GM23338 (cell line): ENCODE measurements at regions not wholly inside any gene's neighbourhood (a gene's known extent, or its start where the extent isn't known, plus 50 kb on each side); places are given as distances from the start of the nearest gene placed in this dataset.

ENCODE experiments used
- ATAC-seq: fragments of 200-7000 bp; cut with Tn5 transposase; 3 replicates; pipeline ENCODE4 v1.9.1; 2020
- DNase-seq: peaks from one replicate; pipeline ENCODE4 v3.0.0-alpha.2; 2015; ENCODE audit warnings: low spot score
- H2AFZ ChIP-seq: fragments of 200-600 bp; sonication (generic); 2 replicates; pipeline ENCODE4 v1.8.0; 2016; ENCODE audit warnings: antibody characterized with exemption, mild to moderate bottlenecking, moderate library complexity
- H3F3A ChIP-seq: fragments of 200-600 bp; sonication (generic); replicated peaks from 2 replicates; pipeline ENCODE4 v1.8.0; 2017; ENCODE audit warnings: antibody characterized with exemption, mixed run types, low read depth
- H3K27ac ChIP-seq: fragments of 200-600 bp; sonication (generic); 2 replicates; pipeline ENCODE4 v1.6.1; 2016; ENCODE audit warnings: low read depth
- H3K27me3 ChIP-seq: fragments of 200-600 bp; sonication (generic); 2 replicates; pipeline ENCODE4 v1.8.0; 2016; ENCODE audit warnings: mild to moderate bottlenecking, mixed run types, moderate library complexity; ENCODE audit not compliant: insufficient read depth
- H3K36me3 ChIP-seq: fragments of 200-600 bp; sonication (generic); 2 replicates; pipeline ENCODE4 v1.8.0; 2016; ENCODE audit warnings: mild to moderate bottlenecking; ENCODE audit not compliant: insufficient read depth
- H3K4me1 ChIP-seq: fragments of 200-600 bp; sonication (generic); 2 replicates; pipeline ENCODE4 v1.8.0; 2016; ENCODE audit warnings: mild to moderate bottlenecking, moderate library complexity; ENCODE audit not compliant: insufficient read depth
- H3K4me2 ChIP-seq: fragments of 200-600 bp; sonication (generic); 2 replicates; pipeline ENCODE4 v1.7.1; 2017; ENCODE audit warnings: mixed run types
- H3K4me3 ChIP-seq: fragments of 200-600 bp; sonication (generic); 2 replicates; pipeline ENCODE4 v1.6.1; 2016; ENCODE audit warnings: mixed run types
- H3K79me2 ChIP-seq: fragments of 200-600 bp; sonication (generic); replicated peaks from 2 replicates; pipeline ENCODE4 v1.8.0; 2017; ENCODE audit warnings: mild to moderate bottlenecking; ENCODE audit not compliant: insufficient read depth
- H3K9me2 ChIP-seq: fragments of 200-600 bp; sonication (generic); 2 replicates; pipeline ENCODE4 v1.8.0; 2017; ENCODE audit not compliant: insufficient read depth
- H4K20me1 ChIP-seq: fragments of 200-600 bp; sonication (generic); replicated peaks from 2 replicates; pipeline ENCODE4 v1.8.0; 2017; ENCODE audit warnings: mild to moderate bottlenecking; ENCODE audit not compliant: insufficient read depth
- H3K27ac Mint-ChIP-seq: 2 replicates; pipeline ENCODE4 v1.8.0; 2020; ENCODE audit warnings: inconsistent platforms, mild to moderate bottlenecking, moderate library complexity, mixed read lengths
- H3K27me3 Mint-ChIP-seq: 3 replicates; pipeline ENCODE4 v1.8.0; 2022; ENCODE audit warnings: low read depth, mild to moderate bottlenecking, moderate library complexity, mixed read lengths, inconsistent platforms; ENCODE audit not compliant: insufficient read depth, poor library complexity
- H3K36me3 Mint-ChIP-seq: 3 replicates; pipeline ENCODE4 v1.8.0; 2021; ENCODE audit warnings: low read depth, mild to moderate bottlenecking, inconsistent platforms, moderate library complexity, mixed read lengths
- H3K4me1 Mint-ChIP-seq: 3 replicates; pipeline ENCODE4 v1.8.0; 2020; ENCODE audit warnings: mild to moderate bottlenecking, inconsistent platforms, mixed read lengths
- H3K4me3 Mint-ChIP-seq: 3 replicates; pipeline ENCODE4 v1.8.0; 2021; ENCODE audit warnings: moderate library complexity, mild to moderate bottlenecking, inconsistent platforms, mixed read lengths
- H3K9me3 Mint-ChIP-seq: 3 replicates; pipeline ENCODE4 v1.8.0; 2020; ENCODE audit warnings: moderate library complexity, mild to moderate bottlenecking, inconsistent platforms, mixed read lengths
- CTCF ChIP-seq, 2 experiments: fragments of 200-600 bp in 1 of 2; sonication (generic) in 1 of 2; conservative IDR thresholded peaks; 2 replicates each; pipeline versions ENCODE4 v1.5.1 to v1.6.1; 2016 to 2017; ENCODE audit warnings: antibody characterized with exemption in 2 of 2, low read depth in 2 of 2, mild to moderate bottlenecking in 2 of 2, moderate library complexity in 1 of 2
- EZH2 ChIP-seq: fragments of 200-600 bp; sonication (generic); IDR thresholded peaks from one replicate; pipeline ENCODE4 v1.8.0; 2017; ENCODE audit warnings: antibody characterized with exemption, mild to moderate bottlenecking, low read depth; ENCODE audit not compliant: unreplicated experiment
- EZH2phosphoT487 ChIP-seq: fragments of 200-600 bp; sonication (generic); IDR thresholded peaks from one replicate; pipeline ENCODE4 v1.8.1; 2018; ENCODE audit warnings: antibody characterized with exemption; ENCODE audit not compliant: unreplicated experiment
- REST ChIP-seq: IDR thresholded peaks from one replicate; pipeline ENCODE4 v1.6.1; 2018; ENCODE audit warnings: antibody characterized with exemption; ENCODE audit not compliant: unreplicated experiment
- STAT1 ChIP-seq: IDR thresholded peaks from one replicate; pipeline ENCODE4 v1.6.1; 2016; ENCODE audit warnings: antibody characterized with exemption; ENCODE audit not compliant: unreplicated experiment
- ZNF114 ChIP-seq: fragments of 250-450 bp; sonication (Bioruptor Pico); IDR thresholded peaks from 2 replicates; pipeline ENCODE4 v1.5.0; 2020; ENCODE audit warnings: mild to moderate bottlenecking, moderate library complexity
- ZNF331 ChIP-seq: fragments of 250-450 bp; sonication (Bioruptor Pico); IDR thresholded peaks from 2 replicates; pipeline ENCODE4 v1.5.0; 2020; ENCODE audit warnings: low read depth, mild to moderate bottlenecking, moderate library complexity

- H3K27ac Mint-ChIP-seq = no peak overlapping the region
- H3K4me3 Mint-ChIP-seq = no peak overlapping the region
- H2AFZ ChIP-seq = peak overlapping the region; percentile 39; the same call in 1 of the 2 replicates
- H3K4me1 ChIP-seq = no peaks in the 10 kb centered on the region; the same call in 1 of the 2 replicates
- no peaks in the 10 kb centered on the region for H4K20me1 ChIP-seq
- H3K27ac ChIP-seq = no peak overlapping the region
- H3K36me3 ChIP-seq = no peaks in the 10 kb centered on the region
- ATAC-seq = peak; percentile 74
- no peaks in the 10 kb centered on the region for H3K9me3 Mint-ChIP-seq
- H3K9me2 ChIP-seq = 0 out of 2 replicates have a peak, but pooled peaks cover 4% of the 10 kb centered on the region
- H3K27me3 Mint-ChIP-seq = peaks cover 1% of the 10 kb centered on the region
- no peaks in the 10 kb centered on the region for H3K36me3 Mint-ChIP-seq
- peak; percentile 33 for DNase-seq
- H3F3A ChIP-seq = no peaks in the 10 kb centered on the region
- H3K4me3 ChIP-seq = no peak overlapping the region
- no peaks in the 10 kb centered on the region for H3K79me2 ChIP-seq
- no peaks in the 10 kb centered on the region for H3K27me3 ChIP-seq
- peaks cover 10% of the 10 kb centered on the region; the same call in 2 of the 3 replicates for H3K4me1 Mint-ChIP-seq
- H3K4me2 ChIP-seq = no peak overlapping the region
- TF ChIP-seq ZNF114 (CRISPR knock-in tag) (no peak), STAT1 (no peak), CTCF (conservative IDR thresholded peaks at IDR 0.05; ENCODE audit: low read depth in 2 of 2) (peak in 1 of 2 experiments; percentile 24; a peak in 2 of 4 replicates)
These were observed 179.5 kb upstream of the SYNDIG1 start for GRCh38 chr20:24289737-24290481.

- Mint-ChIP-seq H3K36me3 (no peaks in the 10 kb centered on the region), H3K4me1 (no peaks in the 10 kb centered on the region), H3K27me3 (peaks cover 3% of the 10 kb centered on the region), H3K27ac (no peak overlapping the region), H3K4me3 (no peak overlapping the region), H3K9me3 (no peaks in the 10 kb centered on the region)
- Histone ChIP-seq H3K4me3 (no peak overlapping the region), H3K9me2 (0 out of 2 replicates have a peak, but pooled peaks cover 4% of the 10 kb centered on the region), H3K27me3 (no peaks in the 10 kb centered on the region), H3K79me2 (no peaks in the 10 kb centered on the region), H3K4me1 (no peaks in the 10 kb centered on the region), H3K36me3 (no peaks in the 10 kb centered on the region), H4K20me1 (no peaks in the 10 kb centered on the region), H3K27ac (no peak overlapping the region), H3K4me2 (no peak overlapping the region), H3F3A (no peaks in the 10 kb centered on the region), H2AFZ (no peak overlapping the region)
- no peak for ATAC-seq
- no peak for DNase-seq
- TF ChIP-seq ZNF331 (CRISPR knock-in tag) (no peak), REST (no peak), CTCF (conservative IDR thresholded peaks at IDR 0.05; ENCODE audit: low read depth in 2 of 2) (no peak), STAT1 (no peak), EZH2phosphoT487 (no peak), EZH2 (no peak)
These were observed 186.2 kb upstream of the SYNDIG1 start for GRCh38 chr20:24283186-24283585.
